ENCODE measurements at regions not wholly inside any gene's neighbourhood (a gene's known extent, or its start where the extent isn't known, plus 50 kb on each side); places are given as distances from the start of the nearest gene placed in this dataset.

DNA sequence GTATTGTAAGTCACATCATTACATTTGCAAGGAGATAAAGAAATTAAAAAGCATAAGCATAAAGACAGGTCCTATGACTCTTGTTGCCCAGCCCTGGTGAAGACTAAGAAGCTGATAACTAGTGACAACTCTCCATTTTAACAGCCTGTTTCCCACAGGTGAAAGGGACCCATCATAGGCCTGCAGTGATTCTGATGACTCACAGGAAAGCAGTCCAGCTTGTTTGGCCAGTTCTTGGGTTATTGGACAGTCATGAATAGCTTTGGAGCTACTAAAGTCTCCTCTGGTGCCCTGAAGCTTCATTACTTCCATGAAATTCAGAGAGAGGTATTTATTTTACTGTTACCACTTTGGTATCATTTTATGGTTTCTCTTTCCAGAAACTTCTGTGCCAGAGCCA is 55.5 kb upstream of the DYRK2 start:
- Mint-ChIP-seq H3K9me3 (peaks cover 6% of the 10 kb centered on the region), H3K4me1 (peaks cover 57% of the 10 kb centered on the region), H3K27ac (peak overlapping the region; percentile 80), H3K27me3 (ENCODE audit: low read depth) (no peaks in the 10 kb centered on the region), H3K4me3 (no peak overlapping the region), H3K36me3 (no peaks in the 10 kb centered on the region)
- TF ChIP-seq CTCF (IDR thresholded peaks at IDR 0.05; ENCODE audit: unreplicated experiment): no peak
- DNase-seq (ENCODE audit: low spot score in 2 of 2, unreplicated experiment in 2 of 2): peak; percentile 23 to 60

- no peaks in the 10 kb centered on the region for H3K36me3 Mint-ChIP-seq
- H3K9me3 Mint-ChIP-seq: peaks cover 6% of the 10 kb centered on the region
- H3K4me3 Mint-ChIP-seq: no peak overlapping the region
- H3K4me1 Mint-ChIP-seq: peaks cover 57% of the 10 kb centered on the region
- H3K27ac Mint-ChIP-seq: peak overlapping the region; percentile 80
- no peaks in the 10 kb centered on the region for H3K27me3 Mint-ChIP-seq (ENCODE audit: low read depth)
- DNase-seq (ENCODE audit: low spot score in 2 of 2, unreplicated experiment in 2 of 2): no peak
- no peak for TF ChIP-seq CTCF (IDR thresholded peaks at IDR 0.05; ENCODE audit: unreplicated experiment)
Measured at GRCh38 chr12:67593461-67594330, 54.8 kb upstream of the DYRK2 start.

GRCh38 chr12:67594888-67595287 is 53.7 kb upstream of the DYRK2 start:
- H3K9me3 Mint-ChIP-seq: peaks cover 6% of the 10 kb centered on the region
- peak overlapping the region; percentile 53 for H3K27ac Mint-ChIP-seq
- no peak for DNase-seq (ENCODE audit: low spot score in 2 of 2, unreplicated experiment in 2 of 2)

GRCh38 chr12:67595365-67595764 is 53.2 kb upstream of the DYRK2 start:
- H3K27ac Mint-ChIP-seq: no peak overlapping the region
- peaks cover 6% of the 10 kb centered on the region for H3K9me3 Mint-ChIP-seq
- no peak for TF ChIP-seq CTCF (IDR thresholded peaks at IDR 0.05; ENCODE audit: unreplicated experiment)
- no peaks in the 10 kb centered on the region for H3K36me3 Mint-ChIP-seq
- no peak for DNase-seq (ENCODE audit: low spot score in 2 of 2, unreplicated experiment in 2 of 2)
- no peaks in the 10 kb centered on the region for H3K27me3 Mint-ChIP-seq (ENCODE audit: low read depth)
- peaks cover 49% of the 10 kb centered on the region for H3K4me1 Mint-ChIP-seq
- H3K4me3 Mint-ChIP-seq: no peak overlapping the region

More at GRCh38 chr12:67594888-67595287, 53.7 kb upstream of the DYRK2 start:
- Mint-ChIP-seq H3K36me3 (no peaks in the 10 kb centered on the region), H3K27me3 (ENCODE audit: low read depth) (no peaks in the 10 kb centered on the region), H3K4me3 (no peak overlapping the region), H3K4me1 (peaks cover 53% of the 10 kb centered on the region)
- no peak for TF ChIP-seq CTCF (IDR thresholded peaks at IDR 0.05; ENCODE audit: unreplicated experiment)

GRCh38 chr12:67598598-67598997 is 49.9 kb upstream of the DYRK2 start:
- Mint-ChIP-seq H3K4me3 (no peak overlapping the region), H3K27ac (no peak overlapping the region), H3K4me1 (peaks cover 25% of the 10 kb centered on the region), H3K36me3 (no peaks in the 10 kb centered on the region), H3K9me3 (peaks cover 6% of the 10 kb centered on the region), H3K27me3 (ENCODE audit: low read depth) (no peaks in the 10 kb centered on the region)
- no peak for DNase-seq (ENCODE audit: low spot score in 2 of 2, unreplicated experiment in 2 of 2)
- TF ChIP-seq CTCF (IDR thresholded peaks at IDR 0.05; ENCODE audit: unreplicated experiment): no peak

Measured in mesothelial cell of epicardium (in vitro differentiated cells).